Transverse colon (tissue), 4 donors: ENCODE measurements at regions not wholly inside any gene's neighbourhood (a gene's known extent, or its start where the extent isn't known, plus 50 kb on each side); places are given as distances from the start of the nearest gene placed in this dataset.

Source experiments
- DNase-seq: peaks from one replicate; pipeline ENCODE4 v3.0.0-alpha.2; 2019
- H3K27ac ChIP-seq, 4 donors: fragments of 200-600 bp; sonication (generic); 2 replicates each; pipeline ENCODE4 v1.5.1; 2016 to 2018; ENCODE audit warnings: inconsistent platforms in 4 of 4
- H3K27me3 ChIP-seq: fragments of 200-600 bp; sonication (generic); 2 replicates; pipeline ENCODE4 v1.5.1; 2017; ENCODE audit warnings: inconsistent platforms
- H3K36me3 ChIP-seq, 4 donors: fragments of 200-600 bp; sonication (generic); 2 replicates each; pipeline ENCODE4 v1.5.1; 2017 to 2019; ENCODE audit warnings: inconsistent platforms in 4 of 4
- H3K4me1 ChIP-seq, 4 donors: fragments of 200-600 bp; sonication (generic); 2 replicates each; pipeline ENCODE4 v1.5.1; 2017 to 2020; ENCODE audit warnings: inconsistent platforms in 4 of 4
- H3K4me3 ChIP-seq, 4 donors: fragments of 200-600 bp; sonication (generic); 1 replicate in 1 of 4; 2 replicates in 3 of 4; pipeline versions ENCODE4 v1.5.1 to v1.6.1; 2017 to 2019; ENCODE audit warnings: inconsistent platforms in 4 of 4
- H3K9me3 ChIP-seq, 2 donors: fragments of 200-600 bp; sonication (generic); 2 replicates each; pipeline ENCODE4 v1.5.1; 2017 to 2019; ENCODE audit warnings: inconsistent platforms in 2 of 2
- CTCF ChIP-seq, 5 experiments: fragments of 200-600 bp in 3 of 5; fragments of 450-650 bp in 2 of 5; sonication (generic) in 3 of 5; IDR thresholded peaks; 1 replicate in 2 of 5; 2 replicates in 3 of 5; pipeline ENCODE4 v1.5.1; 2016 to 2017; ENCODE audit warnings: antibody characterized with exemption in 5 of 5, inconsistent platforms in 3 of 5, mild to moderate bottlenecking in 2 of 5, moderate library complexity in 1 of 5
- EP300 ChIP-seq: sonication (generic); formaldehyde crosslinking; IDR thresholded peaks from one replicate; pipeline ENCODE4 v1.6.1; 2017; ENCODE audit warnings: antibody characterized with exemption, low read depth
- POLR2A ChIP-seq: fragments of 450-650 bp; IDR thresholded peaks from one replicate; pipeline ENCODE4 v1.6.1; 2016; ENCODE audit warnings: antibody characterized with exemption, mild to moderate bottlenecking, moderate library complexity
- POLR2AphosphoS5 ChIP-seq, 3 donors: sonication (generic); formaldehyde crosslinking; IDR thresholded peaks; one replicate each; pipeline ENCODE4 v1.6.1; 2016; ENCODE audit warnings: antibody characterized with exemption in 3 of 3
- WGBS, 2 donors: methylation state at CpG; one replicate each; pipeline ENCODE4 v1.1.5; 2018; ENCODE audit warnings: low coverage in 1 of 2; 5-methylcytosine and 5-hydroxymethylcytosine counted together
- in situ Hi-C, 4 donors: fragments of 200-750 bp; cut with MboI; loops; one replicate each; pipeline versions ENCODE4 v1.15.0 to v1.15.1; 2017; ENCODE audit warnings: low sequenced_read_pairs in 3 of 4, low pct_ligation_motif_present in 1 of 4, low pct_unique_long_range_greater_than_20kb in 1 of 4
- intact Hi-C: fragments of 100-400 bp; cut with DNase I; formaldehyde crosslinking; loops from one replicate; pipeline ENCODE4 v1.15.1; 2023; ENCODE audit warnings: low total_unique reads

GRCh38 chrX:99192421-99192820 is 1217.7 kb downstream of the PCDH19 start:
- WGBS, 2 donors: 31 to 40% methylated on average over 1 of the region's 1 CpG

GRCh38 chrX:99184153-99184552 is 1225.9 kb downstream of the PCDH19 start:
- Histone ChIP-seq H3K36me3 (no peaks in the 10 kb centered on the region), H3K27me3 (no peaks in the 10 kb centered on the region), H3K9me3 (no peaks in the 10 kb centered on the region), H3K27ac (no peak overlapping the region), H3K4me3 (no peak overlapping the region), H3K4me1 (no peaks in the 10 kb centered on the region)
- WGBS, 2 donors: 18% methylated on average over 1 of the region's 1 CpG; no CpG with 5 or more reads in 1 of the 2 donors
- intact Hi-C loops: no loop called here
- TF ChIP-seq POLR2AphosphoS5 (IDR thresholded peaks at IDR 0.05) (no peak), CTCF (IDR thresholded peaks at IDR 0.05) (no peak), POLR2A (no peak), EP300 (no peak)
- in situ Hi-C loops: no loop called here
- no peak for DNase-seq

More at GRCh38 chrX:99192421-99192820, 1217.7 kb downstream of the PCDH19 start:
- Histone ChIP-seq H3K9me3 (no peaks in the 10 kb centered on the region), H3K27ac (no peak overlapping the region), H3K4me3 (no peak overlapping the region), H3K4me1 (no peaks in the 10 kb centered on the region), H3K36me3 (no peaks in the 10 kb centered on the region), H3K27me3 (no peaks in the 10 kb centered on the region)
- no peak for DNase-seq
- in situ Hi-C loops: no loop called here
- TF ChIP-seq POLR2A (no peak), POLR2AphosphoS5 (IDR thresholded peaks at IDR 0.05) (no peak), CTCF (IDR thresholded peaks at IDR 0.05) (no peak), EP300 (no peak)
- intact Hi-C loops: no loop called here

- intact Hi-C loops: no loop called here
- Histone ChIP-seq H3K9me3 (no peaks in the 10 kb centered on the region), H3K4me1 (no peaks in the 10 kb centered on the region), H3K27me3 (no peaks in the 10 kb centered on the region), H3K27ac (no peak overlapping the region), H3K36me3 (no peaks in the 10 kb centered on the region), H3K4me3 (no peak overlapping the region)
- in situ Hi-C loops: no loop called here
- 74 to 100% methylated on average over 1 to 3 of the region's 3 CpGs for WGBS, 2 donors
- DNase-seq: no peak
- TF ChIP-seq POLR2A (no peak), POLR2AphosphoS5 (IDR thresholded peaks at IDR 0.05) (no peak), CTCF (IDR thresholded peaks at IDR 0.05) (no peak)
Measured at GRCh38 chrX:99172958-99173357, 1237.1 kb downstream of the PCDH19 start.

- 22 to 25% methylated on average over 1 to 2 of the region's 2 CpGs for WGBS, 2 donors
- H3K36me3 ChIP-seq: no peaks in the 10 kb centered on the region
- H3K27me3 ChIP-seq: no peaks in the 10 kb centered on the region
- TF ChIP-seq EP300 (no peak), POLR2AphosphoS5 (IDR thresholded peaks at IDR 0.05) (no peak), POLR2A (no peak), CTCF (IDR thresholded peaks at IDR 0.05) (no peak)
- H3K27ac ChIP-seq: peak overlapping the region in 2 of 4 donors; percentile 49 to 57
- H3K4me3 ChIP-seq: peak overlapping the region in 1 of 4 donors; percentile 9
- in situ Hi-C loops (no loop called here), intact Hi-C loops (no loop called here)
- H3K4me1 ChIP-seq: no peaks in the 10 kb centered on the region
- no peaks in the 10 kb centered on the region for H3K9me3 ChIP-seq
- DNase-seq: no peak
Measured at GRCh38 chrX:99142745-99143144, 1267.3 kb downstream of the PCDH19 start.
